IMR-90 (cell line): ENCODE measurements at regions not wholly inside any gene's neighbourhood (a gene's known extent, or its start where the extent isn't known, plus 50 kb on each side); places are given as distances from the start of the nearest gene placed in this dataset.

ENCODE experiments used
- BHLHE40 ChIP-seq: fragments of 150-350 bp; IDR thresholded peaks from 2 replicates; pipeline ENCODE4 v1.6.1; 2016; ENCODE audit warnings: mild to moderate bottlenecking, low read depth, low read length
- MXI1 ChIP-seq: IDR thresholded peaks from 2 replicates; pipeline ENCODE4 v1.6.1; 2012; ENCODE audit warnings: low read depth, mild to moderate bottlenecking, low read length, moderate library complexity, borderline replicate concordance
- POLR2A ChIP-seq: IDR thresholded peaks from 2 replicates; pipeline ENCODE4 v1.6.1; 2012; ENCODE audit warnings: mild to moderate bottlenecking, low read depth, low read length
- RFX5 ChIP-seq: IDR thresholded peaks from 2 replicates; pipeline ENCODE4 v1.8.0; 2012; ENCODE audit warnings: low read depth, mild to moderate bottlenecking, low read length, moderate library complexity
- SMC3 ChIP-seq: fragments of 150-350 bp; IDR thresholded peaks from 2 replicates; pipeline ENCODE4 v1.6.1; 2016; ENCODE audit warnings: low read depth, mild to moderate bottlenecking, antibody characterized with exemption, low read length, moderate library complexity
- USF2 ChIP-seq: fragments of 150-350 bp; IDR thresholded peaks from 2 replicates; pipeline ENCODE4 v1.6.1; 2017; ENCODE audit warnings: mild to moderate bottlenecking, antibody characterized with exemption, low read length, low read depth
- TF ChIP-seq, protein P1 (sequence below): conservative IDR thresholded peaks from 2 replicates; pipeline ENCODE4 v1.5.1; 2012; ENCODE audit warnings: mild to moderate bottlenecking, low read depth, low read length, improper control_type of control experiment

DNA sequence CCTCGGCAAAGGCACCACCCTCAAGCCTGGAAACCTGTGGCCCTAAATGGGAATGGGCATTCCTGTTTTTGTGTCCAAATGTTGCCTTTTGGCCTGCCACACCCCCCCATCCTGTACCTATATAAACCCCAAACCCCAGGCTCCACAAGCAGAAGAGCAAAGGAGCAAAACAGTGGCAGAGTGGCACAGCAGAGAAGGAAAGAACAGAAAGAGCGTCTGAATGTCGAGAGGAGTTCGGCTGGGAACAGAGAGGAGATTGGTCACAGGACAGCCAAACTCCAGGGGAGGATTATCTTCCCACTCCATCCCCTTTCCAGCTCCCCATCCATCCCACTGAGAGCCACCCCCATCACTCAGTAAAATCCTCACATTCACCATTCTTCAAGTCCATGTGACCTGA lies 58.0 kb upstream of the PREP start:
- TF ChIP-seq RFX5 (no peak), POLR2A (no peak), BHLHE40 (no peak), MXI1 (no peak), SMC3 (no peak), USF2 (no peak)
- TF ChIP-seq, protein P1, sequence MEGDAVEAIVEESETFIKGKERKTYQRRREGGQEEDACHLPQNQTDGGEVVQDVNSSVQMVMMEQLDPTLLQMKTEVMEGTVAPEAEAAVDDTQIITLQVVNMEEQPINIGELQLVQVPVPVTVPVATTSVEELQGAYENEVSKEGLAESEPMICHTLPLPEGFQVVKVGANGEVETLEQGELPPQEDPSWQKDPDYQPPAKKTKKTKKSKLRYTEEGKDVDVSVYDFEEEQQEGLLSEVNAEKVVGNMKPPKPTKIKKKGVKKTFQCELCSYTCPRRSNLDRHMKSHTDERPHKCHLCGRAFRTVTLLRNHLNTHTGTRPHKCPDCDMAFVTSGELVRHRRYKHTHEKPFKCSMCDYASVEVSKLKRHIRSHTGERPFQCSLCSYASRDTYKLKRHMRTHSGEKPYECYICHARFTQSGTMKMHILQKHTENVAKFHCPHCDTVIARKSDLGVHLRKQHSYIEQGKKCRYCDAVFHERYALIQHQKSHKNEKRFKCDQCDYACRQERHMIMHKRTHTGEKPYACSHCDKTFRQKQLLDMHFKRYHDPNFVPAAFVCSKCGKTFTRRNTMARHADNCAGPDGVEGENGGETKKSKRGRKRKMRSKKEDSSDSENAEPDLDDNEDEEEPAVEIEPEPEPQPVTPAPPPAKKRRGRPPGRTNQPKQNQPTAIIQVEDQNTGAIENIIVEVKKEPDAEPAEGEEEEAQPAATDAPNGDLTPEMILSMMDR, result no peak
